HG03139 (cell line): ENCODE measurements at regions not wholly inside any gene's neighbourhood (a gene's known extent, or its start where the extent isn't known, plus 50 kb on each side); places are given as distances from the start of the nearest gene placed in this dataset.

ENCODE experiments used
- ATAC-seq: cut with Tn5 transposase; IDR thresholded peaks from one replicate; pipeline ENCODE4 v1.9.1; 2021; ENCODE audit not compliant: unreplicated experiment

- ATAC-seq, result no peak
Measured at GRCh38 chr4:59831746-59832145, 1368.4 kb upstream of the ADGRL3 start.

GRCh38 chr4:59834943-59835342 lies 1365.2 kb upstream of the ADGRL3 start:
- ATAC-seq, result no peak

GRCh38 chr4:59837751-59838150 lies 1362.4 kb upstream of the ADGRL3 start:
- ATAC-seq, result no peak

DNA sequence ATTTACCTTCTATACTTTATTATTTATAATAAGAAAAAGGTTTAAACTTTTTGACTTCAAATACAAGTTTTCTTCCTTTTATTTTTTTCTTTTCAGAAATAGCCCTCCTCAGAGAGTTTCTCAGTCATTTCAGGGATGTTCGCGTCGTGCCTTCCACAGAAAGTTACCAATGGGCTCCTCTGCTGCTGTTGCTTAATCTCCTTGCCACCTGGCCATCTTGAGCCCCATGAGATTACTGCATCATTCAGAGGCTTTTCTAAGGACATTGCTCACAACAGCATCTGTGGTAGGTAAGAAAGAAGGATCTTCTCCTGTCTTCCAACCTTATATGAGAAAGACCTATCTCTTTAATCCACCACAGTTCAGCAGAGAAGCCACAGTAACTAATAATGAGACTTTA lies 1361.9 kb upstream of the ADGRL3 start:
- ATAC-seq, result no peak

DNA sequence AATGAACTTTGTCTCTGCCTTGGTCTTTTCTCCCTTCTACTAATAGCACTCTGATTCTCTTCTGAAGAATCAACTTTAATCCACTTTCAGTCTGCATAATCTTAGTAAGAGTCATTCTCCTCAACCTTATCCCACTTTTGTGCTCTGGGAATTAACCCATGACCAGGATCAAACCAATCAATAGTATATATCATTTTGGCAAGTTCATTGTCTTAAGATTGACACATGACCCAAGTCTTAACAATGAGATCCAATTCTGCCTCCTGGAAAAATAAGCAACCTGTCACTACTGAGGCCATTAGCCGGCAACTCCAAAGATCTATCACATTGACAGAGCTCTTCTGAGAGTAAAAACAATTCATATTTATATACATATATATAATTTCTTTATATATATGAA lies 1358.4 kb upstream of the ADGRL3 start:
- ATAC-seq, result no peak

- ATAC-seq, result no peak
Measured at GRCh38 chr4:59848457-59848856, 1351.7 kb upstream of the ADGRL3 start.

DNA sequence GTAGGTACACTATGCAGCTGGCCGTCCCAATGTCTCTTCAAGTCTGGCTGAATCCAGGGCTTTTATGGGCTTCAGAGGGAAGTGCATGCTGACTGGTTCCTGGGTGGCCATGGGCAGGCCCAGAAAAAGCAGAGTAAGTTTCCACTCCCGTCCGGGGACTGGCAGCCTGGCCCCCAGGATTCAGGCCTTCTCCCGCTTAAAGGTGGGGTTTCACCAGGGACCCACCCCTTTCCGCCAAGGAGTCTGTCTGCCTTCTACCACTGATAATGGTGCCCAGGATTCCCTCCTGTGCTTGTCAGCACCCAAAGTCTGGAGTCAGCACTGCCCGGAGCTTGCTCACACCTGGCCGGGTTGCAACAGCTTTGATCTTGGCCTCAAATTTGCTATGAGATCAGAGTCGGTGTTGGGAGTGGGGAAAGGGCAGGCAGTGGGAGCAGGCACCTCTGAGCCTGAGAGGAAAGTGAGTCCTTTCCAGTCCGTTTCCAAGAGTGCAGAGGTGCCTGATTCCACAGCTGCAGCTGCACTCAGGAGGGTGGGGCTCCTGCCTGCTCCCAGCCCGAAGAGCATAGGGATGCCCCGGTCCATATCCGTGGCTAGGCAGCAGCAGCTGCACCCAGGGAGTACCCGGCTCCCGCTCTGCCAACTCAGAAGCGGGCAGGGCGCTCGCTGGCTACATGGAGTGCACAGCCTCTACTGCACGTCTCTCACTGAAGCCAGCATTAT lies 1344.3 kb upstream of the ADGRL3 start:
- no peak for ATAC-seq

DNA sequence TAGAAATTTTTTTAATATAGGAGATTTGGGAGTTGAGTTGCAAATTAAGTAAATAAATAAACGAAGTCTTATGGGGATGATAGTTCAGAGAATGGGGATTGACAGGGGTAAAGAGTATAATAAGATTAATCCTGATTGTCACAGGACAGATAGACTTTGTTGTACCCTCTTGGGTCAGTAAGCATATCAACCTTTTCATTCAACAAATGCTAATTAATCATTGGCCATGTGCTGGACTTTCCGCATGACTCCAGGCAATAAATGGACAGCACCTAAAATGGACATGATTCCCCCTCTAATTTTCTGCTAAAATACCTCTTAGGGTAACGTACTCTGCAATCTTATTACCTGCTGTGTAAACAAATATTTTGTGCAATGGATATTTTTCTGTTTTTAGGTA lies 1331.1 kb upstream of the ADGRL3 start:
- no peak for ATAC-seq

- ATAC-seq, result no peak
Measured at GRCh38 chr4:59869559-59869958, 1330.6 kb upstream of the ADGRL3 start.

DNA sequence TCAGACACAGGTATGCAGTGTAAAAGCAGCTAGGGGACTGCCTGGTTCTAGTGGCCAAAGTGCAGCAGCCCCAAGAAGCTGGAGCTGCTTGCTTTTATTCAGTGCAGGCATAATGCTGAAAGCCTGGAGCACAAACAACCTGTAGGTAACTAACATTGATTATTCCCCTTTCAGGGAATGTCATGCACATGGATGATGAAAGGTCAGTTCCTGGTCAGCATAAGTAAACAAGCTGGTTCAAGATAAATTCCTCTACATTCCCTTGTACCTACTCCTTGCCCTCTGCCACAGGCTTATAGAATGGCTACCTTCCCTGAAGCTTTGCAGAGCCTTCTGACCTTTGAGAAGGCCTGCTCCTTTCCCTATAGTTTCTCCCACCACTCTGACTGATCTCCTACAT lies 1318.5 kb upstream of the ADGRL3 start:
- no peak for ATAC-seq

GRCh38 chr4:59904331-59904730 lies 1295.8 kb upstream of the ADGRL3 start:
- ATAC-seq, result no peak

DNA sequence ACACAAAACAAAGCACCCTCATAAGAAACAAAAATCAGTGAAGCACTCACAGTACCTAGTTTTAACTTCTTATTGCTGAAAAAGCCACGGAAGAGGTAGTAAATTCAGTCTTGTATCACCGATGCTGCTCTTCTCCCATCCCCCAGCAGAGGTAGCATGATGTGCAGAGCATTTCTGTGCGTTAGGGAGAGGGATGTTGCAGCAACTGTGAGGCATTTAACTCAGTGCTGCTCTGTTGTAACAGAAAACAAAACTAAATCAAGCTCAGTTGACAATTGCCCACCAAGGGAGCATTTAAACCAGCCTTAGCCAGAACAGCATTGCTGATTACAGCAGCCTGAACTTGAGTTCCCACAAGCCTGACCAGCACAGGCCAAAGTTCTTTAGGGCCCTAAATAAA lies 1279.7 kb upstream of the ADGRL3 start:
- ATAC-seq, result no peak

DNA sequence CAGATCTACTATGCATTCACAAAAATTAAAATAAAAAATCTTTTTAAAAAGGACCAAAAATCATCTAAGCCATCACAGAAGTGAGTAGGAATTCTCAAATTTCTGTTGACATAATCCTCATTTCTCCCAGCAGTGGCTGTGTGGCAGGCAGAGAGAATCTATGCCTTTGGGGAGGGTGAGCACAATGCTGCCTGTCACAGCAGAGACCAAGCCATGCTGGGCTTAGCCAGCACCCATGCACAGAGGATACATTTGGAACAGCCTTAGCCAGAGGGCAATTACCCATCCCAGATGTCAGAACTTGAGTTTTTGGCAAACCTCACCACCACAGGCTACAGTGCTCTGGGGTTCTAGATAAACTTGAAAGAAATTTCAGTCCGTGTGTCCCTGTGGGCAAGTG lies 1274.8 kb upstream of the ADGRL3 start:
- no peak for ATAC-seq

- no peak for ATAC-seq
Measured at GRCh38 chr4:59936566-59936965, 1263.6 kb upstream of the ADGRL3 start.

DNA sequence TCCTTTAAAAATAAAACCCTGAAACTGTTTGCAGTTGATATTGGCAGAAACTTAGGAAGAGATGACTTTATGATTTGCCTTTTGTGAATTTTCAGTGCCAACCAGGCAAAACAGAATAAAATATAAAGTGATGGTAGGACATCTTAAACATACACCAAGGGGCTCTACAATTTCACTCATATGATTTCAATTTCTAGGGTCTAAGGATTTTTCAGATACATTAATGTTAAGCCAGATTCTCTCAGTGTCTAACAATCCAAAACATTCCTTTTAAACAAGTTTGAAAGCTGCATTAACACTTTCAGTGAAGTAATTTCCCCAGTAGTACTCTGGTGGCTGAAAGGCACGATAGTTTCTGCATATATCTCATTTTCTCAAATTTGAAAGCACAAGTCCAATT lies 1262.0 kb upstream of the ADGRL3 start:
- no peak for ATAC-seq

- no peak for ATAC-seq
Measured at GRCh38 chr4:59945277-59945676, 1254.8 kb upstream of the ADGRL3 start.

GRCh38 chr4:59945716-59946115 lies 1254.4 kb upstream of the ADGRL3 start:
- ATAC-seq, result no peak

DNA sequence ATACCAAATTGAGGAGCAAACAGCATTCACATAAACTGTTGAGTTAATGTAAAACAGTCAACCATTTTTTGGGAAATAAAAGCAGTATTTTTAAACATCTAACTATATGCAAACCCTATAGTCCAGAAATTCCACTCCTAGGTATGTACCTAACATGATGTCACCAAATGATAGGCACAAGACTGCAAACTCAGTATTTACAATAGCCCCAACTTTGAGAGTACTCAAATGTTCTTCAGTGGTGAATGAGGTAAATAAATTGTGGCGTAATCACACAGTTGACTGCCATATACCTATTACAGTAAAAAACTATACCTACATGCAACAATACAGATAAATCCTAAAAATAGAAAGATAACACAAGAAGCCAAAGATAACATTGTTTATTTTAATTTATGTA lies 1243.8 kb upstream of the ADGRL3 start:
- no peak for ATAC-seq

GRCh38 chr4:59960143-59960542 lies 1240.0 kb upstream of the ADGRL3 start:
- ATAC-seq, result no peak

GRCh38 chr4:59966758-59967157 lies 1233.4 kb upstream of the ADGRL3 start:
- no peak for ATAC-seq

- no peak for ATAC-seq
Measured at GRCh38 chr4:59968796-59969195, 1231.3 kb upstream of the ADGRL3 start.

GRCh38 chr4:59969909-59970308 lies 1230.2 kb upstream of the ADGRL3 start:
- no peak for ATAC-seq

GRCh38 chr4:59971952-59972351 lies 1228.2 kb upstream of the ADGRL3 start:
- no peak for ATAC-seq
